Calu3 (cell line): ENCODE measurements at regions not wholly inside any gene's neighbourhood (a gene's known extent, or its start where the extent isn't known, plus 50 kb on each side); places are given as distances from the start of the nearest gene placed in this dataset.

ENCODE experiments used
- BruUV-seq: library from RNA; stranded (reverse); fragments of 400-500 nt; replicated peaks from 2 replicates; lab custom pipeline; 2021; lab: Mats Ljungman, UMichigan
- CTCF ChIA-PET: fragments of 300-600 bp; sonication (Branson Sonifier 250); formaldehyde crosslinking; loops from one replicate; lab custom pipeline; 2022; ENCODE audit warnings: antibody characterized with exemption; lab: Charles Lee
- DNase-seq: peaks from one replicate; pipeline ENCODE4 v3.0.0; 2022
- H3K27ac Mint-ChIP-seq: one replicate; pipeline ENCODE4 v1.8.0; 2022; ENCODE audit warnings: mixed read lengths; ENCODE audit not compliant: unreplicated experiment
- H3K27me3 Mint-ChIP-seq: one replicate; pipeline ENCODE4 v1.8.0; 2022; ENCODE audit warnings: mixed read lengths; ENCODE audit not compliant: unreplicated experiment
- H3K36me3 Mint-ChIP-seq: one replicate; pipeline ENCODE4 v1.8.0; 2022; ENCODE audit warnings: mild to moderate bottlenecking, moderate library complexity, mixed read lengths; ENCODE audit not compliant: insufficient read depth, unreplicated experiment
- H3K4me1 Mint-ChIP-seq: one replicate; pipeline ENCODE4 v1.8.0; 2022; ENCODE audit warnings: mild to moderate bottlenecking, low read depth, mixed read lengths; ENCODE audit not compliant: unreplicated experiment
- H3K4me3 Mint-ChIP-seq: one replicate; pipeline ENCODE4 v1.8.0; 2022; ENCODE audit warnings: mild to moderate bottlenecking, low read depth, moderate library complexity, mixed read lengths; ENCODE audit not compliant: unreplicated experiment
- H3K9me3 Mint-ChIP-seq: one replicate; pipeline ENCODE4 v1.8.0; 2022; ENCODE audit warnings: low read depth, mixed read lengths; ENCODE audit not compliant: unreplicated experiment
- intact Hi-C: fragments of 100-400 bp; cut with micrococcal nuclease; formaldehyde crosslinking; loops from one replicate; pipeline ENCODE4 v1.10.0; 2022; ENCODE audit not compliant: unreplicated experiment
- TF ChIP-seq, protein P1 (sequence below): fragments of 200-600 bp; IDR thresholded peaks from one replicate; pipeline ENCODE4 v1.8.0; 2022; ENCODE audit warnings: antibody characterized with exemption; ENCODE audit not compliant: unreplicated experiment

DNA sequence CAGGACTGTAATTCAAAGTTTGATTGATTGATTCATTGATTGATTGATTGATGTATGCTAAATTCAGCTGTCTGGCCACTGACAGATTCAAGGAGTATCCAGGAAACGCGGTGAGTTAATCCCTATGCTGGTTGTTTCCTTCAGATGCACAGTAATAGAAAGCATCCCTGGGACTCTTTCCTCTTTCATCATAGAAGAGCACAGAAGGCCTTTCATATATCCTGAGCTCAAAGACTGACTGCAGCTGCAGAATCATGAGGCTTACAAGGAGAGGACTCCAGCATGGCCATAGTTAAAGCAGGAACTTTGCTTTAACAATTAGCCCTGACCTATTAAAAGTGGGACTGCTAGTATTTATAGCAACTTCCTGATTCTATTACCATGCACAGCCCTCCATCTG is 187.7 kb upstream of the TMTC1 start:
- Mint-ChIP-seq H3K36me3 (peaks cover 4% of the 10 kb centered on the region), H3K9me3 (peaks cover 3% of the 10 kb centered on the region), H3K4me3 (no peak overlapping the region), H3K27ac (no peak overlapping the region), H3K4me1 (no peaks in the 10 kb centered on the region), H3K27me3 (peaks cover 8% of the 10 kb centered on the region)
- TF ChIP-seq, protein P1, sequence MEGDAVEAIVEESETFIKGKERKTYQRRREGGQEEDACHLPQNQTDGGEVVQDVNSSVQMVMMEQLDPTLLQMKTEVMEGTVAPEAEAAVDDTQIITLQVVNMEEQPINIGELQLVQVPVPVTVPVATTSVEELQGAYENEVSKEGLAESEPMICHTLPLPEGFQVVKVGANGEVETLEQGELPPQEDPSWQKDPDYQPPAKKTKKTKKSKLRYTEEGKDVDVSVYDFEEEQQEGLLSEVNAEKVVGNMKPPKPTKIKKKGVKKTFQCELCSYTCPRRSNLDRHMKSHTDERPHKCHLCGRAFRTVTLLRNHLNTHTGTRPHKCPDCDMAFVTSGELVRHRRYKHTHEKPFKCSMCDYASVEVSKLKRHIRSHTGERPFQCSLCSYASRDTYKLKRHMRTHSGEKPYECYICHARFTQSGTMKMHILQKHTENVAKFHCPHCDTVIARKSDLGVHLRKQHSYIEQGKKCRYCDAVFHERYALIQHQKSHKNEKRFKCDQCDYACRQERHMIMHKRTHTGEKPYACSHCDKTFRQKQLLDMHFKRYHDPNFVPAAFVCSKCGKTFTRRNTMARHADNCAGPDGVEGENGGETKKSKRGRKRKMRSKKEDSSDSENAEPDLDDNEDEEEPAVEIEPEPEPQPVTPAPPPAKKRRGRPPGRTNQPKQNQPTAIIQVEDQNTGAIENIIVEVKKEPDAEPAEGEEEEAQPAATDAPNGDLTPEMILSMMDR = no peak
- DNase-seq = no peak
- BruUV-seq = no TSS peak
- intact Hi-C loops = no loop called here
- CTCF ChIA-PET = no interaction called here

- TF ChIP-seq, protein P1 = no peak
- no peaks in the 10 kb centered on the region for H3K4me1 Mint-ChIP-seq
- no peaks in the 10 kb centered on the region for H3K36me3 Mint-ChIP-seq
- no peak for DNase-seq
- BruUV-seq = no TSS peak
- H3K27me3 Mint-ChIP-seq = no peaks in the 10 kb centered on the region
- H3K9me3 Mint-ChIP-seq = peaks cover 3% of the 10 kb centered on the region
- no peak overlapping the region for H3K4me3 Mint-ChIP-seq
- CTCF ChIA-PET = no interaction called here
- H3K27ac Mint-ChIP-seq = no peak overlapping the region
- intact Hi-C loops = no loop called here
Observed at GRCh38 chr12:29970501-29970900, 186.8 kb upstream of the TMTC1 start.

DNA sequence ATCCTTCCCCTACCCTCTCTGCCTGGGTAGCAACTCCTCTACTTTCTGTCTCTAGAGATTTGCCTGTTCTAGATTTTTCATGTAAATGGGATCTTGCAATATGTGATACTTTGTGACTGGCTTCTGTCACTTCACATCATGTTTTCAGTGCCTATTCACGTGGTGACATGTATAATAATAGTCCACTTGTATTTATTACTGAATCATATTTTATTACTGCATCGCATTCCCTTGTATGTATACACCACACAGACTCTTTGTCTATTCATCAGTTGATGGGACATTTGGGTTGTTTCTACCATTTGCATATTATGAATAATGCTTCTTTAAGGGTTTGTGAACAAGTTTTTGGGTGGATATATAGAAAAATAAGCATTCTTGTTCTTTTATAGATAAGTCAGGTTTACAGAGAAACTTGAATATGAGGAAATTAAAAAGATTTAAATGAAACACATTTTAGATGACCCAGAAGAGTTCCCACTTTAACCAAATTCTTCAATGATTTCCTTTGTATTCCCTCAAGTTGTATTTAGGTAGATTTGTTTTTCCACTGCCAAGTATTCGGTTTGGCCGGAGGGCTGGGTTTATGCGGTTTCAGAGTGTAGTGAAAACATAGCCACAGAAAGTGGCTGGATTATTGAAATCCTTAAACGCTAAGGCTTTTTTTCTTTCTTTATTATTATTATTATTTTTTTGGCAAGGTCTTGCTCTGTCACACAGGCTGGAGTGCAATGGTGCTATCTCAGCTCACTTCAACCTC is 178.7 kb upstream of the TMTC1 start:
- H3K27me3 Mint-ChIP-seq = peaks cover 16% of the 10 kb centered on the region
- H3K36me3 Mint-ChIP-seq = no peaks in the 10 kb centered on the region
- no peaks in the 10 kb centered on the region for H3K9me3 Mint-ChIP-seq
- intact Hi-C loops = no loop called here
- H3K27ac Mint-ChIP-seq = no peak overlapping the region
- DNase-seq = no peak
- no TSS peak for BruUV-seq
- TF ChIP-seq, protein P1 = no peak
- no peak overlapping the region for H3K4me3 Mint-ChIP-seq
- H3K4me1 Mint-ChIP-seq = no peaks in the 10 kb centered on the region
- CTCF ChIA-PET = no interaction called here

- DNase-seq = no peak
- peaks cover 16% of the 10 kb centered on the region for H3K27me3 Mint-ChIP-seq
- CTCF ChIA-PET = no interaction called here
- TF ChIP-seq, protein P1 = no peak
- H3K4me3 Mint-ChIP-seq = no peak overlapping the region
- intact Hi-C loops = no loop called here
- no peaks in the 10 kb centered on the region for H3K4me1 Mint-ChIP-seq
- H3K27ac Mint-ChIP-seq = no peak overlapping the region
- no peaks in the 10 kb centered on the region for H3K36me3 Mint-ChIP-seq
- BruUV-seq = no TSS peak
- no peaks in the 10 kb centered on the region for H3K9me3 Mint-ChIP-seq
Observed at GRCh38 chr12:29961231-29961630, 177.5 kb upstream of the TMTC1 start.
